DMS114 treated with DMSO at 0.1 percent for 48 hours (cell line): ENCODE measurements at regions not wholly inside any gene's neighbourhood (a gene's known extent, or its start where the extent isn't known, plus 50 kb on each side); places are given as distances from the start of the nearest gene placed in this dataset.
"Not testable (repeated sequence)": the region's sequence is repeated elsewhere in the genome, so short reads cannot be mapped to it uniquely, and the experiment has no call there.

Source experiments
- DNase-seq: peaks from one replicate; lab custom pipeline; 2025; ENCODE audit not compliant: unreplicated experiment; lab: John Stamatoyannopoulos, UW

DNA sequence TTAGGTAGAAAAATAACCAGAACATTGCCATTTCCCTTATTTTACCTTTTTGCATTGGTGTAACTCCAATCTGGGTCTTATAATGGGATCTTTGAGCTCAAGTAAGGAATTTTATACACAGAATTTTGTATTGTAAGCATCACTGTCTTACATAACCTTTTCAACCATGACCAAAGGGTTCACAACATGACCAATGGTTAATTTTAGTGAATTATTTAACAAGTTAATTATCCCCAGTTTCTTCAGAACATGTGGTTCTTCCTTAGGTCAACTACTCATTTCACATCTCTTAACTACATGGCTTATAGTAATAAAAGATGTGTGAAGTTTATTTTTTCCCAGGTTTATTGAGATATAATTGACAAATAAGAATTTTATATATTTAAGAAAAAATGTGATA, 74.2 kb upstream of the RHOBTB1 start:
- no peak for DNase-seq

DNA sequence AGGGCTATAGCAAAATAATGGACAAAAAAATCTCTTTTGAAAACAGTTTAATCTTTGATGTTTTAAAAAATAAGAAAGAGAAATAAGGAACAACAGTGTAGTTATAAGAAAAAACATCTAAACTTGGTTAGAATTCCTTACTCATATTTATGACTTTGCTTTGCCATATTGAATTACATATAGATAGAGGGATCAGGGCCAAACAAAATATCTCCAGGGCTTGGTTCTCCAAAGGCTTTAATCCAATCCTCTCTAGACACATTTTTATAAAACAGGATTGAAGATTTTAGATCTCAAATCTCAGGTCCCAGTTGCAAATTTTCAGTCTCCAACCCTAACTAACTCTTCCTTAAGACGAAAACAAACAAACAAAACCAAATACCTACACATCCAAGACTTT, 72.6 kb upstream of the RHOBTB1 start:
- no peak for DNase-seq

DNA sequence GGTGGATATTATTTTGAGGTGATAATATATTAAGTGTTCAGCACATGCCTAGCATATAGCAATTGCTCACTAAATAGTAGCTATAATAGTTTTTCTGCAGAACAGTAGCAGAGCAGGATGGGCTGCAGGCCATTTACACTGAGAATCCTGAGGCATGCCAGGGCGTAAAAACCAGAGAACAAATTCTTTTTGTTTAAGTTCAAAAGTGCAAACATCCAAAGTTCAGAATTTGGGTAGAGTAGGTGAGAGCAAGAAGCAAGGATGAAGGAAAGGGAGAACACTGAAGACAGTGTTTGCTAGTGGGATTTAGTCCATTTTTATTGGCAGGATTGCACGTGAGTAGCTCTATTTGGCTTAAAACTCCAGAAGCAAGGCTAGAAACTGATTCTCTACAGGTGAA, 72.0 kb upstream of the RHOBTB1 start:
- DNase-seq = no peak

DNA sequence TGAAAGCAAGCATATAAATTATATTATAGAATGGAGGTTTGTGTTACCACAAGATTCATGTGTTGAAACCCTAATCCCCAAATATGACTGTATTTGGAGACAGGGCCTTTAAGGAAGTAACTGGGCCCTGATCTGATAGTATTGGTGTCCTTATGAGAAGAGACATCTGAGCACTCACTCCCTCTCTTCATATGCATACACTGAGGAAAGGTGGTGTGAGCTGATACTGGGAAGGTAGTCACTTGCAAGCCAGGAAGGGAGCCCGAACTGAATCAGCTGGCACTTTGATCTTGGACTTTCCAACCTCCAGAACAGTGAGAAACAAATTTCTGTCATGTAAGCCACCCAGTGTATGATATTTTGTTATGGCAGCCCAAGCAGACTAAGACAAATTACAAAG, 66.9 kb upstream of the RHOBTB1 start:
- no peak for DNase-seq

DNA sequence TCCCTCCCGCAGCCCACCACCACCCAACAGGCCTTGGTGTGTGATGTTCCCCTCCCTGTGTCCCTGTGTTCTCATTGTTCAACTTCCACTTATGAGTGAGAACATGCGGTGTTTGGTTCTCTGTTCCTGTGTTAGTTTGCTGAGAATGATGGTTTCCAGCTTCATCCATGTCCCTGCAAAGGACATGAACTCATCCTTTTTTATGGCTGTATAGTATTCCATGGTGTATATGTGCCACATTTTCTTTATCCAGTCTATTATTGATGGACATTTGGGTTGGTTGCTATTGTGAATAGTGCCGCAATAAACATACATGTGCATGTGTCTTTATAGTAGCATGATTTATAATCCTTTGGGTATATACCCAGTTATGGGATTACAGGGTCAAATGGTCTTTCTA, 59.1 kb upstream of the RHOBTB1 start:
- not testable (repeated sequence) for DNase-seq

DNA sequence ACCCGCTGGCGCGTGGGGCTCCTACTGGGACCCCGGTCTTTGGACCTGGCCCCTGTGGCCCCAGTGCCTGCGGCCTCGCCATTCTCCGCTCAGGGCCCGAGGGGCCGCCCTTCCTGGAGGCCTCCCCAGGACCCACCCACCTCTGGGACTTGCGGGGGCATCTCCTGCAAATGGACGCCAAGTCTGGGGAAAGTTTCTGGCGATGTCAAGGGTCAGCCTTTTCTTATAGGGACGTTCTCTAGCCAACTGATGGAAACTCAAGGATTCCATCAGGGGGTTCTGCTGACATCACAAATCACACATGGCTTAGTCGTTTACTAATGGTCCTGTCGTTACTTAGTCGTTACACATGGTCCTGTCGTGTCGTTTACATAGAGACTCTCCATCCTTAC, 57.7 kb upstream of the RHOBTB1 start:
- DNase-seq = no peak

DNA sequence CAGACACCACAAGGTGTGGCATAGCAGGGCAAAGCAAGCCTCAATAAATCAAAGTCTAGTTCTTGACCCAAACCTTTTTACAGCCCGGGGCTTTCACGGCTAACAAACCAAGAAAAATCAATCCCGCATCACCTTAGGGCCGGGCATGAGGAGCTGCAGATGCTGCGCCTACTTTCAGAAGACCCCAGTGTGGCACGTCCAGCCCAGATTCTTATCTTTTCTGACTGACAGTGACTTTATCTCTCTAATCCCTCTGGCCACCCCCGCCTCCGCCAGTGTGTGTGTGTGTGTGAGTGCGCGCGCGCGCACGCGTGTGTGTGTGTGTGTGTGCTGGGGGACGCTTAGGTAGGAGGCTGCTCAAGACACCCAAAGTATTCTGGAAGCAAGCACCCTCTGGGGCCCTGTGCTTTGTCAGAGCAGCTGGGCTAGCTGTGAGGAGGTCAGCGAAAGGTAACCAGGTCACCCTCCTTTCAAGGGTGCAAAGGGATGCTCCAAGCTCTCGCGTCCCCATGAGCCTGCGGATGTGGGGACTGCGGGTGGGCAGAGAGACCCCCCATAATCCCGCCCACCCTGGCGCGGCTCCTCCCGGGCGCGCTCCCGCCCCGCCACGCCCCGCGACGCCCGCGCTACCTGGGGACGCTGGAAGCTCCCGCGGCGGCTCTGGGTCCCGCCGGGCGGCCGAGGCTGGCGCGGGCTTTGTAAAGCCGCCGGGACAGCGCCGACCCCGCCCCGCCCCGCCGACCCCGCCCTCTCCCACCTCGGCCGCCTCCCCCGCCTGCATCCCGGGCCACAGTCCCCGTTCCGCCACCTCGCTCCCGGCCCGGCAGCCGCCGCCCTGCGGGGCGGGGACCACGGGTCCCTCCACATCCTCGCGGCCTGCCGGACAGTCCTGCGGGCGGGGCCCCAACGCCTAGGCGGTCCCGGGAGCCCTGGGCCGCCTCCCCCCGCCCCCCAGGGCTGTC, 57.1 kb upstream of the RHOBTB1 start:
- no peak for DNase-seq

DNA sequence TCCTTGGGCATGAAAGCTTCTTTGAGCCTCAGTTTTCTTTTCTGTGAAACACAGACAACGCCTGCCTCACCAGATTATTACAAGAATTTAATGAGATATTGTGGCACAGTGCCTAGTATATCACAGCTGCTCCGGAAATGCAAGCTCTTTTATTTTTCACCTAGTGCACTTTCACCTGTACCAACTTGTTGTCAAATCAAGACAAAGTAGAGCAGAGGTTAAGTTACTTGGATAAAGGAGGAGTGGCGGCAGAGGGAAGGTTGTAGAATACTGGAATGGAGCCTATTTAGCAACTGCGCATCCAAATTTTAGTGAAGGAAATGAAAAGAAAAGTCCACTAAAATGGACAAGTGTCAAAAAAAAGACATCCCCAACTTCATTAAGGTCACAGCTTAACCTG, 54.9 kb upstream of the RHOBTB1 start:
- no peak for DNase-seq

DNA sequence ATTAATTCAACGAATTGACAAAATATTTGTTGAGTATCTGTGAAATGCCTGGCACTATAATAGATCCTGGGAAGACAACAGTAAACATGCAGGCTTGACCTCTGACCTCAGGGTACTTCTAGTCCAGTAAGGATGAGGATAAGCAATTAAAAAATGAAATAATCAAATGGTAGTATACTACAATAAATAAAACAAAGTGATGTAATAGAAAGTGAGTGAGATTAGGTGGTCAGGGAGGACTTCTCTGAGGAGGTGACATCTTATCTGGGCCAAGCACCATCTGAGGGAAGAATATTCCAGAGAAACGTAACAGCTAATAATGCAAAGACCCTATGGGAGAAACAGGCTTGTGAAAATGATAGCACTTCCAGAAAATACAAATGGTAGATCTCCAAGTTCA, 50.1 kb upstream of the RHOBTB1 start:
- DNase-seq = no peak
